Trophoblast cell (in vitro differentiated cells and primary cell): ENCODE measurements at regions not wholly inside any gene's neighbourhood (a gene's known extent, or its start where the extent isn't known, plus 50 kb on each side); places are given as distances from the start of the nearest gene placed in this dataset.
"Not testable (repeated sequence)": the region's sequence is repeated elsewhere in the genome, so short reads cannot be mapped to it uniquely, and the experiment has no call there.

Experiments used
- DNase-seq, 2 donors: peaks; one replicate each; pipeline ENCODE4 v3.0.0-alpha.2; 2016
- H2AFZ ChIP-seq: 2 replicates; pipeline ENCODE4 v1.6.1; 2013; ENCODE audit warnings: low read length, moderate library complexity, mild to moderate bottlenecking; ENCODE audit not compliant: insufficient read depth, poor library complexity
- H2AK5ac ChIP-seq: 2 replicates; pipeline ENCODE4 v1.6.1; 2013; ENCODE audit warnings: mild to moderate bottlenecking, low read length
- H2BK120ac ChIP-seq: 2 replicates; pipeline ENCODE4 v1.6.1; 2013; ENCODE audit warnings: low read length, mild to moderate bottlenecking, moderate library complexity; ENCODE audit not compliant: insufficient read depth, poor library complexity
- H2BK12ac ChIP-seq: 2 replicates; pipeline ENCODE4 v1.6.1; 2013; ENCODE audit warnings: mild to moderate bottlenecking, low read length, moderate library complexity
- H2BK5ac ChIP-seq: 2 replicates; pipeline ENCODE4 v1.6.1; 2013; ENCODE audit warnings: low read length, low read depth, moderate library complexity, mild to moderate bottlenecking; ENCODE audit not compliant: poor library complexity
- H3K14ac ChIP-seq: 2 replicates; pipeline ENCODE4 v1.6.1; 2013; ENCODE audit warnings: mild to moderate bottlenecking, low read length
- H3K18ac ChIP-seq: 2 replicates; pipeline ENCODE4 v1.6.1; 2013; ENCODE audit warnings: mild to moderate bottlenecking, low read length
- H3K23ac ChIP-seq: 2 replicates; pipeline ENCODE4 v1.6.1; 2013; ENCODE audit warnings: low read length
- H3K27ac ChIP-seq: 2 replicates; pipeline ENCODE4 v1.5.1; 2013; ENCODE audit warnings: low read depth, mild to moderate bottlenecking, inconsistent platforms, low read length, moderate library complexity
- H3K27me3 ChIP-seq: 2 replicates; pipeline ENCODE4 v1.6.1; 2013; ENCODE audit warnings: inconsistent platforms, mild to moderate bottlenecking, low read length, moderate library complexity; ENCODE audit not compliant: insufficient read depth
- H3K36me3 ChIP-seq, 2 experiments: 1 replicate in 1 of 2; 2 replicates in 1 of 2; pipeline ENCODE4 v1.6.1; 2013; ENCODE audit warnings: low read length in 2 of 2, mild to moderate bottlenecking in 2 of 2, moderate library complexity in 1 of 2; ENCODE audit not compliant: insufficient read depth in 2 of 2, control insufficient read depth in 1 of 2
- H3K4ac ChIP-seq: 2 replicates; pipeline ENCODE4 v1.6.1; 2013; ENCODE audit warnings: low read depth, mild to moderate bottlenecking, low read length, moderate library complexity
- H3K4me1 ChIP-seq, 2 experiments: 1 replicate in 1 of 2; 2 replicates in 1 of 2; pipeline ENCODE4 v1.6.1; 2013; ENCODE audit warnings: low read length in 2 of 2, mild to moderate bottlenecking in 2 of 2, moderate library complexity in 1 of 2; ENCODE audit not compliant: insufficient read depth in 2 of 2, control insufficient read depth in 1 of 2
- H3K4me2 ChIP-seq: 2 replicates; pipeline ENCODE4 v1.6.1; 2013; ENCODE audit warnings: inconsistent platforms, mild to moderate bottlenecking, low read length, moderate library complexity
- H3K4me3 ChIP-seq: 2 replicates; pipeline ENCODE4 v1.5.1; 2013; ENCODE audit warnings: mild to moderate bottlenecking, low read depth, low read length, inconsistent platforms
- H3K79me1 ChIP-seq: one replicate; pipeline ENCODE4 v1.6.1; 2013; ENCODE audit warnings: low read length
- H3K79me2 ChIP-seq: 2 replicates; pipeline ENCODE4 v1.6.1; 2013; ENCODE audit warnings: low read length, mild to moderate bottlenecking; ENCODE audit not compliant: control insufficient read depth, insufficient read depth, poor library complexity
- H3K9ac ChIP-seq: 2 replicates; pipeline ENCODE4 v1.6.1; 2013; ENCODE audit warnings: mild to moderate bottlenecking, low read length
- H3K9me3 ChIP-seq: 2 replicates; pipeline ENCODE4 v1.6.1; 2013; ENCODE audit warnings: low read depth, mild to moderate bottlenecking, control low read depth, inconsistent platforms, low read length; ENCODE audit not compliant: insufficient read depth
- H4K12ac ChIP-seq: 2 replicates; pipeline ENCODE4 v1.6.1; 2013; ENCODE audit warnings: low read depth, mild to moderate bottlenecking, low read length, moderate library complexity
- H4K8ac ChIP-seq: 2 replicates; pipeline ENCODE4 v1.6.1; 2013; ENCODE audit warnings: low read depth, mild to moderate bottlenecking, low read length, moderate library complexity
- H4K91ac ChIP-seq: one replicate; pipeline ENCODE4 v1.6.1; 2013; ENCODE audit warnings: low read depth, mild to moderate bottlenecking, low read length, moderate library complexity
- WGBS: extraction: QIAGEN DNeasy Blood & Tissue Kit; methylation state at CpG from one replicate; pipeline ENCODE4 v1.1.7; 2013; ENCODE audit warnings: missing lambda C conversion rate; ENCODE audit not compliant: insufficient read length, insufficient coverage; ENCODE audit errors: extremely low coverage; 5-methylcytosine and 5-hydroxymethylcytosine counted together

DNA sequence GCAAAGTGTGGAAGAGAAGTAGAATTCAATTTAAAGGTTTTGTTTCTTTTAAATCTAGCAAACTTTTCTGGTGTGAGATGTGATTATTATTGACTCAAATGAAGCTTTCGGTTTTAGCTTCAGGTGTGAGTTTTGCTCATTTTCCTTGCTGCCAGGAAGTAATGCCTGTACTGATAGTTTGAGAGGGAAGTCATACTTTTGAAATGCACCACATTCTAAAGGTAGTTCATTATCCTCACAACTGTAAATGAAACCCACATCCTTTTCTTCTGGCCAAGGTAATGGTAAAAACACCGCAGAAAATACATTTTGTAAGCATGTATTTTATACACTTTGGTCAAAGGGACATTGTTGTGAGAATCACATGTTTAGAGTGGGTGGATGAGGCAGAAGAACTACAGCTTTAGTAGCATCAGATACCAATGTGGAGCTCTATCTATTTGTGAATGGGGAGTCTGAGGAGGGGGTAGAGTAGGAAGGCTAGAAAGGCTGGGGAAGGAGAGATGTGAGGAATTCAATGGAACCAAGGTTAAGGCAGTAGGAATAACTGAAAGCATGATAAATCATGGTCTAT is 167.0 kb upstream of the CDKN2B start:
- H3K14ac ChIP-seq: no peak overlapping the region
- H2AFZ ChIP-seq: no peak overlapping the region
- no peak overlapping the region for H3K18ac ChIP-seq
- no peak overlapping the region for H4K8ac ChIP-seq
- H4K91ac ChIP-seq: no peak overlapping the region
- H3K4me1 ChIP-seq: no peaks in the 10 kb centered on the region
- no peaks in the 10 kb centered on the region for H3K27me3 ChIP-seq
- H3K4me3 ChIP-seq: no peak overlapping the region
- H2AK5ac ChIP-seq: no peak overlapping the region
- H3K23ac ChIP-seq: no peak overlapping the region
- no peaks in the 10 kb centered on the region for H3K36me3 ChIP-seq
- no peak overlapping the region for H2BK12ac ChIP-seq
- H3K4me2 ChIP-seq: no peak overlapping the region
- no peak overlapping the region for H2BK5ac ChIP-seq
- H4K12ac ChIP-seq: no peak overlapping the region
- H3K27ac ChIP-seq: no peak overlapping the region
- WGBS: no CpG with 5 or more reads among the region's 2 CpGs
- no peaks in the 10 kb centered on the region for H3K9me3 ChIP-seq
- no peaks in the 10 kb centered on the region for H3K79me2 ChIP-seq
- no peak overlapping the region for H3K4ac ChIP-seq
- no peaks in the 10 kb centered on the region for H3K79me1 ChIP-seq
- H2BK120ac ChIP-seq: no peak overlapping the region
- no peak for DNase-seq
- H3K9ac ChIP-seq: no peak overlapping the region

DNA sequence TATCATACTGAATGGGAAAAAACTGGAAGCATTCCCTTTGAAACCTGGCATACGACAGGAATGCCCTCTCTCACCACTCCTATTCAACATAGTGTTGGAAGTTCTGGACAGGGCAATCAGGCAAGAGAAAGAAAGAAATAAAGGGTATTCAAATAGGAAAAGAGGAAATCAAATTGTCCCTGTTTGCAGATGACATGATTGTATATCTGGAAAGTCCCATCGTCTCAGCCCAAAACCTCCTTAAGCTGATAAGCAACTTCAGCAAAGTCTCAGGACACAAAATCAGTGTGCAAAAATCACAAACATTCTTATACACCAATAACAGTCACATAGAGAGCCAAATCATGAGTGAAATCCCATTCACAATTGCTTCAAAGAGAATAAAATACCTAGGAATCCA is 171.9 kb upstream of the CDKN2B start:
- H3K23ac ChIP-seq, H3K18ac ChIP-seq, H3K79me2 ChIP-seq, H2BK5ac ChIP-seq, H4K91ac ChIP-seq, H3K4me1 ChIP-seq, H3K36me3 ChIP-seq, H2AK5ac ChIP-seq, H2BK120ac ChIP-seq, H3K27ac ChIP-seq, H3K4ac ChIP-seq, H3K4me3 ChIP-seq, H4K8ac ChIP-seq, H3K27me3 ChIP-seq, DNase-seq, H2AFZ ChIP-seq, H3K9me3 ChIP-seq, H3K4me2 ChIP-seq, H3K14ac ChIP-seq, H2BK12ac ChIP-seq, H4K12ac ChIP-seq, H3K9ac ChIP-seq, H3K79me1 ChIP-seq: not testable (repeated sequence)
- WGBS: no CpG with 5 or more reads among the region's 2 CpGs

DNA sequence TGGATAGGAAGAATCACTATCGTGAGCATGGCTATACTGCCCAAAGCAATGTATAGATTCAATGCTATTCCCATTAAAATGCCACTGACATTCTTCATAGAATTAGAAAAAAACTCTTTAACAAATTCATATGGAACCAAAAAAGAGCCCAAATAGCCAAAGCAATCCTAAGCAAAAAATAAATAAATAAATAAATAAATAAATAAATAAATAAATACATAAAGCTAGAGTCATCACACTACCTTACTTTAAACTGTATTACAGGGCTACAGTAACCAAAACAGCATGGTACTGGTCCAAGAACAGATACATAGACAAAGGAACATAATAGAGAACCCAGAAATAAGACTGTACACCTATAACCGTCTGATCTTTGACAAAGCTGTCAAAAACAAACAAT is 180.4 kb upstream of the CDKN2B start:
- no peak overlapping the region for H3K4me3 ChIP-seq
- no peak overlapping the region for H3K4me2 ChIP-seq
- H3K36me3 ChIP-seq: no peaks in the 10 kb centered on the region
- H3K23ac ChIP-seq: no peak overlapping the region
- H4K91ac ChIP-seq: no peak overlapping the region
- H4K8ac ChIP-seq: no peak overlapping the region
- no peaks in the 10 kb centered on the region for H3K79me1 ChIP-seq
- H4K12ac ChIP-seq: no peak overlapping the region
- H3K4me1 ChIP-seq: peaks cover 0 to 10% of the 10 kb centered on the region in 2 experiments
- H3K4ac ChIP-seq: no peak overlapping the region
- no peak for DNase-seq
- H3K14ac ChIP-seq: no peak overlapping the region
- no peak overlapping the region for H2BK5ac ChIP-seq
- no peaks in the 10 kb centered on the region for H3K9me3 ChIP-seq
- no peak overlapping the region for H2BK12ac ChIP-seq
- no peaks in the 10 kb centered on the region for H3K79me2 ChIP-seq
- H3K27ac ChIP-seq: no peak overlapping the region
- no CpG with 5 or more reads among the region's 2 CpGs for WGBS
- no peak overlapping the region for H3K9ac ChIP-seq
- H2AK5ac ChIP-seq: no peak overlapping the region
- no peak overlapping the region for H2BK120ac ChIP-seq
- H2AFZ ChIP-seq: no peak overlapping the region
- H3K18ac ChIP-seq: no peak overlapping the region
- no peaks in the 10 kb centered on the region for H3K27me3 ChIP-seq

- not testable (repeated sequence) for H2AFZ ChIP-seq, H3K4ac ChIP-seq, H3K36me3 ChIP-seq, H3K23ac ChIP-seq, H3K14ac ChIP-seq, H4K8ac ChIP-seq, H3K79me1 ChIP-seq, H3K9ac ChIP-seq, H2BK5ac ChIP-seq, H4K91ac ChIP-seq, H3K27me3 ChIP-seq, H2BK120ac ChIP-seq, H3K4me1 ChIP-seq, H3K9me3 ChIP-seq, H3K4me3 ChIP-seq, H3K27ac ChIP-seq, H3K4me2 ChIP-seq, H3K79me2 ChIP-seq, H4K12ac ChIP-seq, H3K18ac ChIP-seq, DNase-seq, H2AK5ac ChIP-seq, H2BK12ac ChIP-seq
- no CpG with 5 or more reads among the region's 2 CpGs for WGBS
Observed at GRCh38 chr9:22197000-22197399, 187.9 kb upstream of the CDKN2B start.
